Transverse colon (tissue), 4 donors: ENCODE measurements at regions not wholly inside any gene's neighbourhood (a gene's known extent, or its start where the extent isn't known, plus 50 kb on each side); places are given as distances from the start of the nearest gene placed in this dataset.

Experiments
- CTCF ChIP-seq, 5 experiments: fragments of 200-600 bp in 3 of 5; fragments of 450-650 bp in 2 of 5; sonication (generic) in 3 of 5; IDR thresholded peaks; 1 replicate in 2 of 5; 2 replicates in 3 of 5; pipeline ENCODE4 v1.5.1; 2016 to 2017; ENCODE audit warnings: antibody characterized with exemption in 5 of 5, inconsistent platforms in 3 of 5, mild to moderate bottlenecking in 2 of 5, moderate library complexity in 1 of 5
- EP300 ChIP-seq: sonication (generic); formaldehyde crosslinking; IDR thresholded peaks from one replicate; pipeline ENCODE4 v1.6.1; 2017; ENCODE audit warnings: antibody characterized with exemption, low read depth
- POLR2A ChIP-seq: fragments of 450-650 bp; IDR thresholded peaks from one replicate; pipeline ENCODE4 v1.6.1; 2016; ENCODE audit warnings: antibody characterized with exemption, mild to moderate bottlenecking, moderate library complexity
- POLR2AphosphoS5 ChIP-seq, 3 donors: sonication (generic); formaldehyde crosslinking; IDR thresholded peaks; one replicate each; pipeline ENCODE4 v1.6.1; 2016; ENCODE audit warnings: antibody characterized with exemption in 3 of 3

GRCh38 chr2:176664478-176664877 lies 395.2 kb downstream of the MTX2 start:
- no peak for TF ChIP-seq CTCF (IDR thresholded peaks at IDR 0.05)
- no peak for TF ChIP-seq POLR2AphosphoS5 (IDR thresholded peaks at IDR 0.05)
- no peak for TF ChIP-seq POLR2A
- TF ChIP-seq EP300 = no peak
